HepG2 (cell line): ENCODE measurements at regions not wholly inside any gene's neighbourhood (a gene's known extent, or its start where the extent isn't known, plus 50 kb on each side); places are given as distances from the start of the nearest gene placed in this dataset.
A peak's percentile ranks its signal among the peaks of the same experiment; 100 is the strongest.

Source experiments
- ATM ChIP-seq: fragments of 450-650 bp; IDR thresholded peaks from 2 replicates; pipeline ENCODE4 v1.7.1; 2017; ENCODE audit warnings: mild to moderate bottlenecking, borderline replicate concordance
- CBX1 ChIP-seq: IDR thresholded peaks from one replicate; pipeline ENCODE4 v1.6.1; 2016; ENCODE audit warnings: antibody characterized with exemption, low read depth
- CHD4 ChIP-seq: fragments of 200-600 bp; sonication (generic); IDR thresholded peaks from 2 replicates; pipeline ENCODE4 v1.7.0; 2017; ENCODE audit warnings: mild to moderate bottlenecking, low read length, borderline replicate concordance
- HDAC2 ChIP-seq: sonication (generic); formaldehyde crosslinking; IDR thresholded peaks from 2 replicates; pipeline ENCODE4 v1.4.0; 2020; ENCODE audit warnings: missing genetic modification reagents
- HMG20A ChIP-seq: IDR thresholded peaks from 2 replicates; pipeline ENCODE4 v1.6.1; 2016; ENCODE audit warnings: borderline replicate concordance
- KDM5A ChIP-seq: fragments of 200-600 bp; sonication (generic); IDR thresholded peaks from 2 replicates; pipeline ENCODE4 v1.7.0; 2018; ENCODE audit warnings: antibody characterized with exemption, mild to moderate bottlenecking, low read length, borderline replicate concordance
- MBNL3 ChIP-seq: fragments of 250-450 bp; sonication (Bioruptor Pico); conservative IDR thresholded peaks from 2 replicates; pipeline ENCODE4 v1.8.0; 2022; ENCODE audit warnings: mild to moderate bottlenecking, inconsistent platforms
- MYNN ChIP-seq: sonication (generic); formaldehyde crosslinking; IDR thresholded peaks from 2 replicates; pipeline ENCODE4 v1.4.0; 2020; ENCODE audit warnings: mild to moderate bottlenecking, low read depth, missing genetic modification reagents
- MZF1 ChIP-seq: sonication (generic); formaldehyde crosslinking; IDR thresholded peaks from 2 replicates; pipeline ENCODE4 v1.8.1; 2023; ENCODE audit warnings: mild to moderate bottlenecking, missing genetic modification reagents, borderline replicate concordance
- NFYC ChIP-seq: IDR thresholded peaks from 2 replicates; pipeline ENCODE4 v1.6.1; 2016; ENCODE audit warnings: missing genetic modification reagents, missing compliant biosample characterization
- POLR2G ChIP-seq: fragments of 200-400 bp; formaldehyde crosslinking; IDR thresholded peaks from 2 replicates; pipeline ENCODE4 v1.6.1; 2018; ENCODE audit warnings: mild to moderate bottlenecking, low read depth, low read length, moderate library complexity
- SP1 ChIP-seq, 2 experiments: fragments of 450-650 bp in 1 of 2; sonication (generic) in 1 of 2; formaldehyde crosslinking in 1 of 2; IDR thresholded peaks; 2 replicates each; pipeline versions ENCODE4 v1.4.0 to v1.6.1; 2016 to 2020; ENCODE audit warnings: missing genetic modification reagents in 1 of 2
- THAP11 ChIP-seq: IDR thresholded peaks from 2 replicates; pipeline ENCODE4 v1.6.1; 2016; ENCODE audit warnings: missing biosample characterization, missing genetic modification reagents
- ZBTB42 ChIP-seq: sonication (generic); formaldehyde crosslinking; IDR thresholded peaks from 2 replicates; pipeline ENCODE4 v1.5.0; 2020; ENCODE audit warnings: mild to moderate bottlenecking, missing genetic modification reagents
- ZC3H4 ChIP-seq: sonication (generic); formaldehyde crosslinking; IDR thresholded peaks from 2 replicates; pipeline ENCODE4 v1.4.0; 2020; ENCODE audit warnings: missing genetic modification reagents, borderline replicate concordance
- ZNF101 ChIP-seq: sonication (generic); formaldehyde crosslinking; IDR thresholded peaks from 2 replicates; pipeline ENCODE4 v1.4.0; 2020; ENCODE audit warnings: mild to moderate bottlenecking, low read depth, missing genetic modification reagents, borderline replicate concordance
- ZNF367 ChIP-seq: sonication (generic); formaldehyde crosslinking; IDR thresholded peaks from 2 replicates; pipeline ENCODE4 v1.4.0; 2020; ENCODE audit warnings: missing genetic modification reagents, borderline replicate concordance
- ZNF383 ChIP-seq: sonication (generic); formaldehyde crosslinking; IDR thresholded peaks from 2 replicates; pipeline ENCODE4 v1.4.0; 2020; ENCODE audit warnings: missing genetic modification reagents, mild to moderate bottlenecking, borderline replicate concordance
- ZNF430 ChIP-seq: sonication (generic); formaldehyde crosslinking; IDR thresholded peaks from 2 replicates; pipeline ENCODE4 v1.9.0; 2021; ENCODE audit warnings: mild to moderate bottlenecking, missing genetic modification reagents
- ZNF446 ChIP-seq: sonication (generic); formaldehyde crosslinking; IDR thresholded peaks from 2 replicates; pipeline ENCODE4 v1.5.0; 2020; ENCODE audit warnings: mild to moderate bottlenecking, missing genetic modification reagents
- ZNF562 ChIP-seq: sonication (generic); formaldehyde crosslinking; IDR thresholded peaks from 2 replicates; pipeline ENCODE4 v1.8.0; 2022; ENCODE audit warnings: missing genetic modification reagents, borderline replicate concordance
- ZNF776 ChIP-seq: sonication (generic); formaldehyde crosslinking; IDR thresholded peaks from 2 replicates; pipeline ENCODE4 v1.4.0; 2020; ENCODE audit warnings: mild to moderate bottlenecking, missing genetic modification reagents
- ZNF792 ChIP-seq: IDR thresholded peaks from 2 replicates; pipeline ENCODE4 v1.6.1; 2016
- ZNF816 ChIP-seq: sonication (generic); formaldehyde crosslinking; IDR thresholded peaks from 2 replicates; pipeline ENCODE4 v1.8.0; 2022; ENCODE audit warnings: missing genetic modification reagents, mild to moderate bottlenecking, borderline replicate concordance
- ZNF839 ChIP-seq: sonication (generic); formaldehyde crosslinking; IDR thresholded peaks from 2 replicates; pipeline ENCODE4 v1.4.0; 2020; ENCODE audit warnings: missing genetic modification reagents, mild to moderate bottlenecking, borderline replicate concordance
- TF ChIP-seq, protein P1 (sequence below): sonication (generic); formaldehyde crosslinking; IDR thresholded peaks from 2 replicates; pipeline ENCODE4 v1.4.0; 2020; ENCODE audit warnings: mild to moderate bottlenecking, missing genetic modification reagents, borderline replicate concordance
- TF ChIP-seq, protein P2 (sequence below): sonication (generic); formaldehyde crosslinking; IDR thresholded peaks from 2 replicates; pipeline ENCODE4 v1.4.0; 2020; ENCODE audit warnings: missing genetic modification reagents
- TF ChIP-seq, protein P3 (sequence below): sonication (generic); formaldehyde crosslinking; IDR thresholded peaks from 2 replicates; pipeline ENCODE4 v1.4.0; 2020; ENCODE audit warnings: mild to moderate bottlenecking, missing genetic modification reagents

DNA sequence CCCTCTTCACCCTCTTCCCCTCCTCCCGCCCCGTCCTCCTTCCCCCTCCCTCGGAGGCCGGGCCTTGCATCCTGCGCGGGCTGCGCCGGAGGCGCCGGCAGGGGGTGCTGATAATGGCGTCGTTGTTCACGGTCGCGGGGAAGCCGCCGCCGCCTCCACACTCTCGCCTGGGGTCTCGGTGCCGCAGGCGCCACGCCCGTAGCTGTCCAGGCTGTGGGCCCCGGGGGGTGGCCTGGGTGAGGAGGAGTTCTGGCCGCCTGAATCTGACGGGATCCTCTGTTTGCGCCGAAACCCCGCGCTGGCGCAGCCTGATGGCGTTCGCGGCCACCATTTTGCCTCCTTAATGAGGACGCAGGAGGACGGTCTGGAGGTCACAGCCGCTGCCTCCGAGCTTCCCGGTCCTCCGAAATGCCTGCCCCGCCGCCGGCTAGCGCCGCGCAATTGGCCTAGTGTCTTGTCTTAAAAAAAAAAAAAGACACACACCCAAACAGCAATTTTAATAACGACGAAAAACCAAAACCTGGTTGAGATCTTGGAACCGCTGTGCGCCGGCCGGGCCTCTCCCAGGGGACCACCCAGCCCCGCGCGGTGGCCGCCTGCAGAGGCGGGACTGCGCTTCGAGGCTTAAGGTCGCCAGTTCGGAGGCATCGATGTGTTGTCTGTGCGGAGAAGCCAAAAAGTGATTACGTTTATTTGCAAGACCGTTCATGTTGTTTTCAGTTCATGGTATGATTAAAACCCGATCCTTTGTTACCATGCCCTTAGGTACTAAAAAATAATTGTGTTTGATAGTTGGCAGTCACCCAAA lies 106.6 kb upstream of the HNRNPU start (continued):
- TF ChIP-seq ZNF446 (CRISPR knock-in tag) (no peak), ZBTB42 (CRISPR knock-in tag) (peak; percentile 64; the same call in 1 of the 2 replicates), CBX1 (no peak), SP1 (IDR thresholded peaks at IDR 0.05) (no peak), SP1 (CRISPR knock-in tag; IDR thresholded peaks at IDR 0.05) (peak; percentile 46; the same call in 1 of the 2 replicates), ZNF367 (CRISPR knock-in tag) (no peak), KDM5A (peak; percentile 80; the same call in 1 of the 2 replicates), POLR2G (peak; percentile 92), CHD4 (no peak), ATM (no peak), ZNF792 (CRISPR knock-in tag) (peak; percentile 67; the same call in 1 of the 2 replicates), MYNN (CRISPR knock-in tag) (no peak), ZNF839 (no peak), HDAC2 (CRISPR knock-in tag) (peak; percentile 61), NFYC (CRISPR knock-in tag) (no peak; the same call in 1 of the 2 replicates), THAP11 (peak; percentile 80), ZC3H4 (CRISPR knock-in tag) (no peak; the same call in none of the 2 replicates), ZNF816 (CRISPR knock-in tag) (peak; percentile 59; the same call in 1 of the 2 replicates), HMG20A (CRISPR knock-in tag) (no peak), ZNF562 (CRISPR knock-in tag) (no peak), ZNF101 (CRISPR knock-in tag) (no peak), MBNL3 (CRISPR knock-in tag) (peak; percentile 75; the same call in 1 of the 2 replicates), MZF1 (no peak), ZNF383 (CRISPR knock-in tag) (no peak), ZNF776 (CRISPR knock-in tag) (no peak; the same call in 1 of the 2 replicates), ZNF430 (peak; percentile 64; the same call in 1 of the 2 replicates)
- TF ChIP-seq, protein P1, sequence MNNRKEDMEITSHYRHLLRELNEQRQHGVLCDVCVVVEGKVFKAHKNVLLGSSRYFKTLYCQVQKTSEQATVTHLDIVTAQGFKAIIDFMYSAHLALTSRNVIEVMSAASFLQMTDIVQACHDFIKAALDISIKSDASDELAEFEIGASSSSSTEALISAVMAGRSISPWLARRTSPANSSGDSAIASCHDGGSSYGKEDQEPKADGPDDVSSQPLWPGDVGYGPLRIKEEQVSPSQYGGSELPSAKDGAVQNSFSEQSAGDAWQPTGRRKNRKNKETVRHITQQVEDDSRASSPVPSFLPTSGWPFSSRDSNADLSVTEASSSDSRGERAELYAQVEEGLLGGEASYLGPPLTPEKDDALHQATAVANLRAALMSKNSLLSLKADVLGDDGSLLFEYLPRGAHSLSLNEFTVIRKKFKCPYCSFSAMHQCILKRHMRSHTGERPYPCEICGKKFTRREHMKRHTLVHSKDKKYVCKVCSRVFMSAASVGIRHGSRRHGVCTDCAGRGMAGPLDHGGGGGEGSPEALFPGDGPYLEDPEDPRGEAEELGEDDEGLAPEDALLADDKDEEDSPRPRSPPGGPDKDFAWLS = no peak
- TF ChIP-seq, protein P2, sequence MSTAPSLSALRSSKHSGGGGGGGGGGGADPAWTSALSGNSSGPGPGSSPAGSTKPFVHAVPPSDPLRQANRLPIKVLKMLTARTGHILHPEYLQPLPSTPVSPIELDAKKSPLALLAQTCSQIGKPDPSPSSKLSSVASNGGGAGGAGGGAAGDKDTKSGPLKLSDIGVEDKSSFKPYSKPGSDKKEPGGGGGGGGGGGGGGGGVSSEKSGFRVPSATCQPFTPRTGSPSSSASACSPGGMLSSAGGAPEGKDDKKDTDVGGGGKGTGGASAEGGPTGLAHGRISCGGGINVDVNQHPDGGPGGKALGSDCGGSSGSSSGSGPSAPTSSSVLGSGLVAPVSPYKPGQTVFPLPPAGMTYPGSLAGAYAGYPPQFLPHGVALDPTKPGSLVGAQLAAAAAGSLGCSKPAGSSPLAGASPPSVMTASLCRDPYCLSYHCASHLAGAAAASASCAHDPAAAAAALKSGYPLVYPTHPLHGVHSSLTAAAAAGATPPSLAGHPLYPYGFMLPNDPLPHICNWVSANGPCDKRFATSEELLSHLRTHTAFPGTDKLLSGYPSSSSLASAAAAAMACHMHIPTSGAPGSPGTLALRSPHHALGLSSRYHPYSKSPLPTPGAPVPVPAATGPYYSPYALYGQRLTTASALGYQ (CRISPR knock-in tag) = no peak
- TF ChIP-seq, protein P3, sequence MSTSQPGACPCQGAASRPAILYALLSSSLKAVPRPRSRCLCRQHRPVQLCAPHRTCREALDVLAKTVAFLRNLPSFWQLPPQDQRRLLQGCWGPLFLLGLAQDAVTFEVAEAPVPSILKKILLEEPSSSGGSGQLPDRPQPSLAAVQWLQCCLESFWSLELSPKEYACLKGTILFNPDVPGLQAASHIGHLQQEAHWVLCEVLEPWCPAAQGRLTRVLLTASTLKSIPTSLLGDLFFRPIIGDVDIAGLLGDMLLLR (CRISPR knock-in tag) = no peak; the same call in 1 of the 2 replicates
